Endodermal cell (in vitro differentiated cells): ENCODE measurements at regions not wholly inside any gene's neighbourhood (a gene's known extent, or its start where the extent isn't known, plus 50 kb on each side); places are given as distances from the start of the nearest gene placed in this dataset.

ENCODE experiments used
- DNase-seq: peaks from one replicate; pipeline ENCODE4 v3.0.0-alpha.2; 2017
- H3K27ac ChIP-seq: 2 replicates; pipeline ENCODE4 v1.5.1; 2013; ENCODE audit warnings: mild to moderate bottlenecking, low read depth, low read length, moderate library complexity
- H3K27me3 ChIP-seq: 2 replicates; pipeline ENCODE4 v1.6.1; 2013; ENCODE audit warnings: mild to moderate bottlenecking, low read length, moderate library complexity; ENCODE audit not compliant: insufficient read depth, control insufficient read depth, poor library complexity, severe bottlenecking
- H3K36me3 ChIP-seq: 2 replicates; pipeline ENCODE4 v1.7.0; 2013; ENCODE audit warnings: mild to moderate bottlenecking, low read length, moderate library complexity; ENCODE audit not compliant: control insufficient read depth, insufficient read depth
- H3K4me1 ChIP-seq: one replicate; pipeline ENCODE4 v1.7.0; 2013; ENCODE audit warnings: low read length; ENCODE audit not compliant: control insufficient read depth, insufficient read depth
- H3K4me3 ChIP-seq: 2 replicates; pipeline ENCODE4 v1.5.1; 2013; ENCODE audit warnings: mild to moderate bottlenecking, low read length, moderate library complexity
- H3K9ac ChIP-seq: 2 replicates; pipeline ENCODE4 v1.6.1; 2013; ENCODE audit warnings: mild to moderate bottlenecking, low read length, moderate library complexity; ENCODE audit not compliant: poor library complexity, severe bottlenecking; ENCODE audit errors: extremely low read depth
- H3K9me3 ChIP-seq: 2 replicates; pipeline ENCODE4 v1.6.1; 2013; ENCODE audit warnings: mild to moderate bottlenecking, low read length, moderate library complexity; ENCODE audit not compliant: control insufficient read depth
- H3K27ac Mint-ChIP-seq: 2 replicates; pipeline ENCODE4 v1.8.0; 2020; ENCODE audit warnings: mixed read lengths
- H3K27me3 Mint-ChIP-seq: 2 replicates; pipeline ENCODE4 v1.8.0; 2021; ENCODE audit warnings: mild to moderate bottlenecking, mixed read lengths; ENCODE audit not compliant: insufficient read depth
- H3K36me3 Mint-ChIP-seq: 2 replicates; pipeline ENCODE4 v1.8.0; 2020; ENCODE audit warnings: low read depth, mixed read lengths
- H3K4me1 Mint-ChIP-seq: 2 replicates; pipeline ENCODE4 v1.8.0; 2020; ENCODE audit warnings: mixed read lengths
- H3K4me3 Mint-ChIP-seq: 2 replicates; pipeline ENCODE4 v1.8.0; 2020; ENCODE audit warnings: mild to moderate bottlenecking, moderate library complexity, mixed read lengths
- H3K9me3 Mint-ChIP-seq: 2 replicates; pipeline ENCODE4 v1.8.0; 2020; ENCODE audit warnings: mild to moderate bottlenecking, mixed read lengths
- WGBS, 2 experiments: methylation state at CpG; one replicate each; pipeline versions ENCODE4 v1.1.5 to v1.1.7; 2013; ENCODE audit warnings: missing lambda C conversion rate in 2 of 2, mixed read lengths in 1 of 2; ENCODE audit not compliant: insufficient coverage in 1 of 2, insufficient read length in 1 of 2; 5-methylcytosine and 5-hydroxymethylcytosine counted together
- TF ChIP-seq, protein P1 (sequence below): fragments of 200-600 bp; sonication (generic); conservative IDR thresholded peaks from 2 replicates; pipeline ENCODE4 v1.5.0; 2021; ENCODE audit warnings: antibody characterized with exemption, mild to moderate bottlenecking

DNA sequence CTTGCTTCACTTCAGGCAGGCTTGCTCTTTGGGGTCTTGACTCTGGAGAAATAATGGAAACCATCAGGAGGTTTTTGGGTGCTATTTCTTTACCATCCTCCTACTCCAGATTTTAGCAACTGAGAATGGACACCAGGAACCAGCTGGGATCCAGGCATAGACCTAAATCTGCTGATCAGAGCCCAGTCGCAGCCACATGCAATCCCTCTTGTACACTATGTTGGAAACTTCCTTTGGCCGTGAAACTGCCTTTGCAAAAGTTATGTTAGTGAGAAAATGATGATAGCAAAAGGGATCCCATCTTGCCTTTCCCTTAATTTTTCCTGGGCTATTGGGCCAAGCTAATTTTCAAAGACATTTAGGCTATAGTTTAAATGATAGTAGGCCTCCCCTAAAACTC is 158.8 kb upstream of the ARL4C start:
- Histone ChIP-seq H3K9me3 (peaks cover 16% of the 10 kb centered on the region), H3K9ac (no peak overlapping the region), H3K4me1 (no peaks in the 10 kb centered on the region), H3K27ac (no peak overlapping the region), H3K27me3 (no peaks in the 10 kb centered on the region), H3K4me3 (no peak overlapping the region), H3K36me3 (no peaks in the 10 kb centered on the region)
- H3K4me3 Mint-ChIP-seq: no peak overlapping the region
- WGBS, 2 experiments: 85 to 92% methylated on average over 2 of the region's 2 CpGs
- H3K27ac Mint-ChIP-seq: no peak overlapping the region
- peak; percentile 4 for DNase-seq
- TF ChIP-seq, protein P1, sequence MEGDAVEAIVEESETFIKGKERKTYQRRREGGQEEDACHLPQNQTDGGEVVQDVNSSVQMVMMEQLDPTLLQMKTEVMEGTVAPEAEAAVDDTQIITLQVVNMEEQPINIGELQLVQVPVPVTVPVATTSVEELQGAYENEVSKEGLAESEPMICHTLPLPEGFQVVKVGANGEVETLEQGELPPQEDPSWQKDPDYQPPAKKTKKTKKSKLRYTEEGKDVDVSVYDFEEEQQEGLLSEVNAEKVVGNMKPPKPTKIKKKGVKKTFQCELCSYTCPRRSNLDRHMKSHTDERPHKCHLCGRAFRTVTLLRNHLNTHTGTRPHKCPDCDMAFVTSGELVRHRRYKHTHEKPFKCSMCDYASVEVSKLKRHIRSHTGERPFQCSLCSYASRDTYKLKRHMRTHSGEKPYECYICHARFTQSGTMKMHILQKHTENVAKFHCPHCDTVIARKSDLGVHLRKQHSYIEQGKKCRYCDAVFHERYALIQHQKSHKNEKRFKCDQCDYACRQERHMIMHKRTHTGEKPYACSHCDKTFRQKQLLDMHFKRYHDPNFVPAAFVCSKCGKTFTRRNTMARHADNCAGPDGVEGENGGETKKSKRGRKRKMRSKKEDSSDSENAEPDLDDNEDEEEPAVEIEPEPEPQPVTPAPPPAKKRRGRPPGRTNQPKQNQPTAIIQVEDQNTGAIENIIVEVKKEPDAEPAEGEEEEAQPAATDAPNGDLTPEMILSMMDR: no peak
- peaks cover 1% of the 10 kb centered on the region for H3K27me3 Mint-ChIP-seq
- no peaks in the 10 kb centered on the region for H3K36me3 Mint-ChIP-seq
- no peaks in the 10 kb centered on the region for H3K4me1 Mint-ChIP-seq
- H3K9me3 Mint-ChIP-seq: peaks cover 12% of the 10 kb centered on the region

DNA sequence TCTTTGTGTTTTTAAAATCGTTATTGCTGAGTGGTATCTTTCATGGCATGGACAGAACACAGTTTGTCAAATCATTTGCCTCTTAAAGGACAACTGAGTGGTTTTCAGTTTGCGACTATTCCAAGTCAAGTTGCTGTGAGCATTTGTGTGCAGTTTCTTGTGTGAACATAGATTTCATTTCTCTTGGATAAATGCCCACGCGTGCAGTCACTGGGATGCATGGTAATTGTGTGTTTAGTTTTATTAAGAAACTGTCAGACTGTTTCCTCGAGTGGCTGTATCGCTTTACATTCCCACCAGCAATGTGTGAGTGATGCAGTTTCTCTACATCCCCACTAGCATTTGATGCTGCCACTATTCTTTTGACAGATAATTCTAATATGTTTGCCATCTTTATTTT is 154.0 kb upstream of the ARL4C start:
- H3K4me1 ChIP-seq: no peaks in the 10 kb centered on the region
- H3K9me3 ChIP-seq: peaks cover 4% of the 10 kb centered on the region
- no peak overlapping the region for H3K27ac ChIP-seq
- Mint-ChIP-seq H3K9me3 (peaks cover 16% of the 10 kb centered on the region), H3K36me3 (peaks cover 2% of the 10 kb centered on the region), H3K27me3 (peaks cover 1% of the 10 kb centered on the region), H3K4me3 (no peak overlapping the region), H3K4me1 (peaks cover 3% of the 10 kb centered on the region), H3K27ac (no peak overlapping the region)
- H3K9ac ChIP-seq: peak overlapping the region; percentile 39
- H3K36me3 ChIP-seq: no peaks in the 10 kb centered on the region
- H3K27me3 ChIP-seq: no peaks in the 10 kb centered on the region
- TF ChIP-seq, protein P1: no peak
- 97 to 100% methylated on average over 4 to 6 of the region's 6 CpGs for WGBS, 2 experiments
- H3K4me3 ChIP-seq: no peak overlapping the region
- DNase-seq: no peak

DNA sequence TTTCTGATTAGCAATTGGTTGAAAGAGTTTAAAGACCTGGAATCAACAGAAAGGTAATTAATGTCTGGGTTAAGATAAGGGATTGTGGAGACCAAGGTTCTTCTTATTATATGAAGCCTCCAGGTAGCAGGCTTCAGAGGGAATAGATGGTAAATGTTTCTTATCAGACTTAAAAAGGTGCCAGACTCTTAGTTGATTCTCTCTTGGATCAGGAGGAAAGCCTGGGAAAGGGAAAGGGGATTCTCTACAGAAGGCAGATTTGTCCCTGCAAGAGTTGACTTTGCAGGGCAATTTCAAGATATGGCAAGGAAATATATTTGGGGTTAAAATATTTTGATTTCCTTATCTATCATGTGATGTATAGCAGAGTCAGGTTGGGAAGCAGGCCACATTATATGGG is 153.1 kb upstream of the ARL4C start:
- TF ChIP-seq, protein P1: no peak
- peaks cover 4% of the 10 kb centered on the region for H3K9me3 ChIP-seq
- peaks cover 3% of the 10 kb centered on the region for H3K4me1 Mint-ChIP-seq
- no peak for DNase-seq
- H3K9me3 Mint-ChIP-seq: peaks cover 16% of the 10 kb centered on the region
- H3K27me3 Mint-ChIP-seq: peaks cover 1% of the 10 kb centered on the region
- no peaks in the 10 kb centered on the region for H3K27me3 ChIP-seq
- H3K9ac ChIP-seq: peak overlapping the region; percentile 51
- no peaks in the 10 kb centered on the region for H3K36me3 ChIP-seq
- no peak overlapping the region for H3K4me3 ChIP-seq
- H3K27ac Mint-ChIP-seq: peak overlapping the region; percentile 86
- peaks cover 2% of the 10 kb centered on the region for H3K36me3 Mint-ChIP-seq
- peak overlapping the region; percentile 6 for H3K27ac ChIP-seq
- no peak overlapping the region for H3K4me3 Mint-ChIP-seq
- H3K4me1 ChIP-seq: no peaks in the 10 kb centered on the region
